ENCODE measurements at regions not wholly inside any gene's neighbourhood (a gene's known extent, or its start where the extent isn't known, plus 50 kb on each side); places are given as distances from the start of the nearest gene placed in this dataset.

- Histone ChIP-seq H4K20me1 (ENCODE audit: insufficient read depth, low read length) (no peaks in the 10 kb centered on the region), H3K4me1 (ENCODE audit: insufficient read depth, low read length) (no peaks in the 10 kb centered on the region), H3K79me2 (ENCODE audit: insufficient read depth, low read length) (no peaks in the 10 kb centered on the region), H3K4me2 (ENCODE audit: insufficient read depth, low read length) (no peak overlapping the region), H3K27ac (ENCODE audit: low read length) (no peak overlapping the region), H2AFZ (ENCODE audit: low read depth, low read length) (no peak overlapping the region), H3K4me3 (ENCODE audit: low read depth in 1 of 2, low read length in 2 of 2) (no peak overlapping the region), H3K9me3 (ENCODE audit: insufficient read depth, low read length, severe bottlenecking) (no peaks in the 10 kb centered on the region), H3K36me3 (ENCODE audit: insufficient read depth, low read length) (no peaks in the 10 kb centered on the region), H3K9ac (ENCODE audit: low read depth, low read length) (no peak overlapping the region), H3K27me3 (ENCODE audit: insufficient read depth, low read length, poor library complexity) (no peaks in the 10 kb centered on the region)
- DNase-seq = no peak
- TF ChIP-seq CTCF (IDR thresholded peaks at IDR 0.05; ENCODE audit: borderline replicate concordance, extremely low read depth, low read length, poor library complexity, severe bottlenecking) (no peak), EZH2 (IDR thresholded peaks at IDR 0.05; ENCODE audit: borderline replicate concordance, low read depth, low read length, severe bottlenecking) (no peak)
- no peak for ATAC-seq (ENCODE audit: insufficient read depth, low read depth)
These were observed 155.9 kb downstream of the DISP1 start for GRCh38 chr1:222970711-222971110.

- Histone ChIP-seq H2AFZ (ENCODE audit: low read depth, low read length) (no peak overlapping the region), H3K4me2 (ENCODE audit: insufficient read depth, low read length) (no peak overlapping the region), H3K9me3 (ENCODE audit: insufficient read depth, low read length, severe bottlenecking) (no peaks in the 10 kb centered on the region), H3K4me1 (ENCODE audit: insufficient read depth, low read length) (no peaks in the 10 kb centered on the region), H3K27ac (ENCODE audit: low read length) (no peak overlapping the region), H4K20me1 (ENCODE audit: insufficient read depth, low read length) (no peaks in the 10 kb centered on the region), H3K9ac (ENCODE audit: low read depth, low read length) (no peak overlapping the region), H3K79me2 (ENCODE audit: insufficient read depth, low read length) (no peaks in the 10 kb centered on the region), H3K4me3 (ENCODE audit: low read depth in 1 of 2, low read length in 2 of 2) (no peak overlapping the region), H3K36me3 (ENCODE audit: insufficient read depth, low read length) (no peaks in the 10 kb centered on the region), H3K27me3 (ENCODE audit: insufficient read depth, low read length, poor library complexity) (no peaks in the 10 kb centered on the region)
- TF ChIP-seq CTCF (IDR thresholded peaks at IDR 0.05; ENCODE audit: borderline replicate concordance, extremely low read depth, low read length, poor library complexity, severe bottlenecking) = no peak
- ATAC-seq (ENCODE audit: insufficient read depth, low read depth) = no peak
- no peak for DNase-seq
These were observed 156.3 kb downstream of the DISP1 start for GRCh38 chr1:222971146-222971545.

- H3K79me2 ChIP-seq (ENCODE audit: insufficient read depth, low read length) = no peaks in the 10 kb centered on the region
- DNase-seq (no peak), ATAC-seq (ENCODE audit: insufficient read depth, low read depth) (no peak)
- H4K20me1 ChIP-seq (ENCODE audit: insufficient read depth, low read length) = no peaks in the 10 kb centered on the region
- H3K4me1 ChIP-seq (ENCODE audit: insufficient read depth, low read length) = no peaks in the 10 kb centered on the region
- H3K9me3 ChIP-seq (ENCODE audit: insufficient read depth, low read length, severe bottlenecking) = no peaks in the 10 kb centered on the region
- H3K4me3 ChIP-seq (ENCODE audit: low read depth in 1 of 2, low read length in 2 of 2) = no peak overlapping the region
- H3K9ac ChIP-seq (ENCODE audit: low read depth, low read length) = no peak overlapping the region
- no peaks in the 10 kb centered on the region for H3K36me3 ChIP-seq (ENCODE audit: insufficient read depth, low read length)
- no peaks in the 10 kb centered on the region for H3K27me3 ChIP-seq (ENCODE audit: insufficient read depth, low read length, poor library complexity)
- H3K27ac ChIP-seq (ENCODE audit: low read length) = no peak overlapping the region
- no peak overlapping the region for H2AFZ ChIP-seq (ENCODE audit: low read depth, low read length)
- H3K4me2 ChIP-seq (ENCODE audit: insufficient read depth, low read length) = no peak overlapping the region
- TF ChIP-seq CTCF (IDR thresholded peaks at IDR 0.05; ENCODE audit: borderline replicate concordance, extremely low read depth, low read length, poor library complexity, severe bottlenecking) (no peak), EZH2 (IDR thresholded peaks at IDR 0.05; ENCODE audit: borderline replicate concordance, low read depth, low read length, severe bottlenecking) (no peak)
These were observed 158.7 kb downstream of the DISP1 start for GRCh38 chr1:222973561-222973960.

GRCh38 chr1:222974496-222974895, 159.7 kb downstream of the DISP1 start:
- TF ChIP-seq CTCF (IDR thresholded peaks at IDR 0.05; ENCODE audit: borderline replicate concordance, extremely low read depth, low read length, poor library complexity, severe bottlenecking) = no peak
- no peak for TF ChIP-seq EZH2 (IDR thresholded peaks at IDR 0.05; ENCODE audit: borderline replicate concordance, low read depth, low read length, severe bottlenecking)
- H4K20me1 ChIP-seq (ENCODE audit: insufficient read depth, low read length) = no peaks in the 10 kb centered on the region
- no peak overlapping the region for H3K4me2 ChIP-seq (ENCODE audit: insufficient read depth, low read length)
- DNase-seq (no peak), ATAC-seq (ENCODE audit: insufficient read depth, low read depth) (no peak)
- H2AFZ ChIP-seq (ENCODE audit: low read depth, low read length) = no peak overlapping the region
- no peak overlapping the region for H3K4me3 ChIP-seq (ENCODE audit: low read depth in 1 of 2, low read length in 2 of 2)
- H3K79me2 ChIP-seq (ENCODE audit: insufficient read depth, low read length) = no peaks in the 10 kb centered on the region
- H3K27me3 ChIP-seq (ENCODE audit: insufficient read depth, low read length, poor library complexity) = no peaks in the 10 kb centered on the region
- no peaks in the 10 kb centered on the region for H3K36me3 ChIP-seq (ENCODE audit: insufficient read depth, low read length)
- no peak overlapping the region for H3K9ac ChIP-seq (ENCODE audit: low read depth, low read length)
- H3K27ac ChIP-seq (ENCODE audit: low read length) = no peak overlapping the region
- H3K4me1 ChIP-seq (ENCODE audit: insufficient read depth, low read length) = no peaks in the 10 kb centered on the region
- no peaks in the 10 kb centered on the region for H3K9me3 ChIP-seq (ENCODE audit: insufficient read depth, low read length, severe bottlenecking)

Measured in DND-41 (cell line).